ENCODE measurements at regions not wholly inside any gene's neighbourhood (a gene's known extent, or its start where the extent isn't known, plus 50 kb on each side); places are given as distances from the start of the nearest gene placed in this dataset.

DNA sequence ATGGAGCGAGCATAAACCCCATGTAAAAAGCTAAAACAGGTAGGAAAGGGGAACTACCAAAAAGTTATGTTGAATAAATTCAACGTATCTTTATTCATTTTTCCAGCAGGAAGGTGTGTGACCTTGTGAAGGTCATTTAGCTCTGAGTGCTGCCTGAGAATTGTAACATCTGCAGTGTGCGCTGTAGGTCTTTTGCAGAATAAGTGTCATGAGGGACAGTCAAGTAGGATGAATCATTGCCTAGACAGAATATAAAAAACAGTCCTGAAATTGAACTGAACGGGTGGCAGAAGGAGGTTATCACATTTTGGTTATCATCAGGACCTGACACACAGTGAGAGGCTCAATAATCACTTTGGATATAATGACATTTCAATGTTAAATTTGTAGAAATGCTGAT lies 334.8 kb upstream of the NOVA1 start:
- no peak for DNase-seq

DNA sequence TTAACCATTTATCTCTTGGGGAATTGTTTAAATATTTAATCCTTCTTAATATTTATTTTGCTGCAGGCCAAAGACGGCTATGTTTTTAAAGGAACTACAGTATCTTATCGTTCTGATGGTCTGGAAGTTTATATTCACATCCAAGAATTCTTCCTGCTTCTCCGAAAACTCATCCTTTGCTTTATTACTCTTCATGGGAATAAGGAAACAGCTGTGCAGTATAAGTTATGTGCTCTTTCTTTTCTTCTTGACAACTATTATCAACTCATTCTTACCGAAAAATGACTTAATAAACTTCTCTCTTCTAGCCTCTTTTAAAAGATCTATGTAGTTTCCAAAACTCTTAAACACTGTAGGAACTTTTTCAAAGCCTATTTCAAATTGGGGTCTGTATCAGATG lies 335.6 kb upstream of the NOVA1 start:
- no peak for DNase-seq

DNA sequence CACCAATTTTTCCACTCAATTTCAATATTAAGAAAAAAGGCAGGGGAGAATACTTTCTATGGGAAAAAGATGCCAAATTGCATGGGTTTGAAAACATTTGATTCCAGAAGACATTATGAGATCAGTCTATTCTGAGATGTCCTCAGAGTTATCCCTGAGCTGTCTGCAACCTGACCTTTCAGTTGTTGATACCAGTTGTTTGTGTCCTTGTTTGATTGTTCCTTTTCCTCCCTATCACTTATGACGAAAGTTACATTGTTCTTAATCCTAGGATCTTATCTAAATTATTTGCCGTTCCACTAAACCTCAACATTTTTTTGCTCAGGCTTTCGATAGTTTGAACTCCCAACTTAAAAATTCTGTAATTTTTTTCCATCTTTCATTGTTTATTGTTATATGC lies 336.3 kb upstream of the NOVA1 start:
- DNase-seq = no peak

DNA sequence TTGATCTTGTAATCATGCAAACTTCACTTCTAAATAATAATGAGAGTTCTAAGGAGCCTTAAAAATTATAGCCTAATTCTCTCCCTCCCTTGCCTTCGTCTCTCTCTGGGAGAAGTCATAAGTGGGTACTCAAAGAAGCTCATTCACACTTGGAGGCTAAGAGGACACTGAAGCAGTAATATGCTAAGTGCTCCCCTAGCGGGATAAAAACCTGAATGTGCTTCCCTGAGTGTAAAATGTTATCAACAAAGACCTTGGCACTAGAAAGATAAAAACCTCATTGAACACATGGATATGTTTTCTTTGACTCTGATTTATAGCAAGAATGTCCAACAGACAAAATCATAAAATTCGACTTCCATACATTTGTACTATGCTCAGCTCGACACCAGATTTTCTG lies 337.9 kb upstream of the NOVA1 start:
- no peak for DNase-seq

DNA sequence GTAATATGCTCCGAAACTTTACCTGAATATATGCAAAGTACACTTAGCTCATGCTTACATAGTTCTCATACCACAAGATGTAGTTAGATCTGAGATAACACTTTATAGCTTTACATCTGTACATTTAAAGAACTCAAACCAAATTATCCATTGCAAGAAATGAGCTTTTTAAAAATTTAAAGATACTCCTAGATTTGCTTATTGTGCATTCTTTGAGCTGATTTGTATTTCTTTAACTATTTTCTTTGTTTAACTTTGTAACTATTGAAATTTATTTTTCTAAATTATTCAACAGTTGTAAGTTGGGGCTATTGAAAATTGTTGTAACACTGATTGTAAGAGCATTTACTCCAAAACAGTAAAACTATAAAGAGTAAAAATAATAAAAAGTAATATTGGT lies 340.2 kb upstream of the NOVA1 start:
- no peak for DNase-seq

DNA sequence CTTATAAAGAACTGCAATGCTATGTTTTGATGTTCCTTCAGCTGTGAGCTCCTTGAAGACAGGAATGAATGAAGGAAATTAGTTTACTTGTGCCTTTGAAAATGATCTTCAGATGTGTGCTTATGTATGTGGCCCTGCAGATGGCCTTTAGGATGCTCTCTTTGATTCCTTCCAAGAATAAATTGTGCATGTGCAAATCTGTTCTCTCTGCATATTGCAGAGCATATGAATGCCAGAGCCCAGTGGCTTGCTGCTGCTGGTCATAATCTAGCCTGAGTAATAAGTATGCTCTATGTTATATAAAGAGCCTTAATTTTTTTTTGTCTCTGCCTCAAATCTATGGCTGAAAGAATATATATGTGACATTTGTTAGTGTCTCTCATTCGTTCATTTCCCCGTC lies 341.9 kb upstream of the NOVA1 start:
- no peak for DNase-seq

DNA sequence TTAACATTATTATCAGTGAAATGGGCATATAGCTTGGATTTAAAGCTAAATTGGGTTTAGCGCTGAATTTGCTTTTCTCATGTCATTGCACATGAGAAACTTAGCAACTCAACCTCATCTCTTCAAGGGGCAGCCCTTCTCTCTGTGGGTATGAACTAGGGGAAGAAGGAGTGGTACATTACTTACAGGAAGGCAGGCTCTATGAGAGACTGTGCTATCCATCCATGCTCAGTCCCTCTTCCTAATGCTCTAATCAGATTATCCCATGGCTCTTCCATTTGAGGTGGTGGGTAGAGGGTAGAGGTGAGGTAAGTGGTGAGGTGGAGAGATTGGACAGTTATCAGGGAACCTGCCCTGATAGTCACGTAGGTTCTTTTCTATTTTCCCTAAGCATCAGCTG lies 343.7 kb upstream of the NOVA1 start:
- no peak for DNase-seq

DNA sequence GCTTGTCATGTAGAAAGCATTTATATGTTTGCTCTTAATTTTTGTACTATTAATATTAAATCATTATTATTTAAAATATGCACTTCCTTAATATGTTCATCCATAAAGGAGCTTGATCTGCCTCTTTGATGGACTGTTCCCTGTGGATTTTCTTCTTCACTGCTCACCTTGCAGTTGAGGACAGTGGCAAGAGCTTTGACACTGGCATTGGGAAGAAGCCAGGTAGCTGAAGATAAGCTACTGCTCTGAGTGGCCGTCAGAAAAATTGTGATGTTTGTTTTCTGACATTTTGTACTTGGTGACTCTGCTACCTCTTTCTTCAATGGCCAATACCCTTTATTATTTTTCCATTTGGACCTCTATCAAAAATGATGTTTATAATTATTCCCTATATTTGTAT lies 349.4 kb upstream of the NOVA1 start:
- no peak for DNase-seq

DNA sequence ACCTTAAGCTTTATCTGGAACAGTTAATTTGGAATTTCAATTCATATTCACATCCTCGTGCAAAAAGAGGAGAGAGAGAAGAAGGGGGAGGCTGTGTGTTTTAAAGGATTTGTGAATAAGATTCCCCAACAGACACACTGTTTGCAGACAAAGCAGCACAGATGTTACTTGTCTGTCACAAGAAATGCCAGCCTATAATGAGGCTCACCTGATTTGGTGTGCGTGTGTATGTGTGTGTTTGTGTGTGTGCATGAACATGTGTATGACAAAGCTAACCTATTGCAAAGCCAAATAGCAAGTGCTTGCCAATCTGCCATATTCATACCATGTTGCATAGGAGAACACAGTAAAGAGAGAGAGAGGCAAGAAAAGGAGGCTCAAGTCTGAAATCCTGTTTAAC lies 361.6 kb upstream of the NOVA1 start:
- DNase-seq = no peak

DNA sequence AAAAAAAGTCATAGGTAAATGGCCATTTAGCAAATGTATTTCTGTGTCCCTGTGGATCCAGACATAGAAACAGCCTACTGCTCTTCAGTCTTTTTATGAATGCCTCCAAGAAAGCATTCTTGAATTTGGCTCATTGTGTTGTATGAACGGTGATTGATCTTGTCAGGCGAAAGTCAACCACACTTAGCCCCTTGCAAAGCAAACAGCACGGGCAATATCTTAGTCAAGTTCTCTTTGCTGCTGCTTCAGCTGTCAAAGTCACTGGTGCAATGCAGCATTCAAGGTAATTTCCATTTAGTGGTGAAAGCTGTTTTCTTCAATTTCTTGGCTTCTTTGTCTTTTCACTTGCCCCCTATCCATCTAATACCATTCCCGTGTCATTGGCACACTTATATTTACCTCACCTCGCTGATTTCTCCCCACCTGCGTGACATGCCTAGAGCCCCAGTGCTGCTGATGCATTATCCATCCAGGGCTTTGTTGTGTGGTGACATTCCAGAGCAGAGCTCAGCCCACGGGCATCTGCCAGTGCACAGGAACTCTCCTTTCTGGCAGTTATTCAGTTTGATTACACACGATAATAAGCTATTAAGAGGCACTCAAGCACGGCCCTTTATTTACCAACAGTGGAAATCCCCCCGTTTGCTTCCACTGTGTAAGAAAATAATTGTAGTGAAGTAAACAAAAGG lies 362.3 kb upstream of the NOVA1 start:
- peak; percentile 38 for DNase-seq

DNA sequence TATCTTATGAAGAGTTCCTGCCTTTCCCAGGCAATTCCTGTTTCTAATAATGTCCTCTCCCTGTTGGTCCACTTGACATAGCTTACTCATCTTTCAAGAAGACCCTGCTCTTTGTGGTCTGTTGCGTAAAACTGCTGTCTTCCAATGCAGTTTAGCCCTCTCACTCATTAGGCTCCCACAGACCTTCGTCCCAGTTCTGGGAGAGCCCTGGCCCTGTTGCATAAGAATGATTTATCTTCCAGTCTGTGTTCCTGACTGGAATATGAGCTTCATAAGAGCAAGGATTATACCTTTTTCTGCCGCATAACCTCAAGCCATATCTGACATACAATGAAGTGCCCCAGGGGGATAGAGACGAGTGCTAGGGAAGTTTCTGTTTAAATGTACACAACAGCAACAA lies 365.9 kb upstream of the NOVA1 start:
- DNase-seq = no peak

DNA sequence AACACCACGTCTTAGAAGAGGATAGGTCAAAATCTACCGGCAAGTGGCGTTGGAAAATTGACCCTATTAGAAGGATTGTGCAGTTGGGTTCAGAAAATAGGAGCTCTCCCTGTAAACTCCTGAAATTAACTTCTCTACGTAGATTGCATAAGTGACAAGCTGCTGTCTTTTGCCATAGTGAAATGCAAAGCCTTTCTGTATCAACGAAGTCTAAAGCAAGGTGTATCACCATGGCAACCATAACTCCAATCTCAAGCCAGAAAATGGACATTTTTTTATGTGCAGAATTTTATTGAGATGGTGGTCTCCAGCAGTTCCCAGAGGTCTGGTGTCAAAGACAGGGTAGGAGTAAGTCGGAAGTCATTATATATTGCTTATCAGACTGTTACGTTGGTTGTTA lies 367.7 kb upstream of the NOVA1 start:
- DNase-seq = no peak

DNA sequence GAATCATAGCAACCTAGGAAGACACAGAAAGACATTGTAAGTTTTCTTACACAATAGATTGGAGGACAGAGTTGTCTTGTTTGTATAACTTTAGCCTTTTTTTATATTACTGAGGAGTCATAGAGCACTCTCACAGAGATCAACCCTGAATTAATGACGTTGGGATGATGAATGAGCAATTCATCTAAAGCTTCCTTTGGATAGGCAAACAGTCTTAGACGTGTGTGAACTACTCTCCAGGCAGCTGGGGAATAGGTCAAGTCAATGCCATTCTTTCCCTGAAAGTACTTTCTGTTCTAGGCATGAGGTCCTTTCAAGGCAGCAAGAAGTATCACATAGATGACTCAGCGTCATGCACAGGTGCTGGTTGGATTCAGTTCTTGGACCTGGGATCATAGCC lies 369.1 kb upstream of the NOVA1 start:
- no peak for DNase-seq

DNA sequence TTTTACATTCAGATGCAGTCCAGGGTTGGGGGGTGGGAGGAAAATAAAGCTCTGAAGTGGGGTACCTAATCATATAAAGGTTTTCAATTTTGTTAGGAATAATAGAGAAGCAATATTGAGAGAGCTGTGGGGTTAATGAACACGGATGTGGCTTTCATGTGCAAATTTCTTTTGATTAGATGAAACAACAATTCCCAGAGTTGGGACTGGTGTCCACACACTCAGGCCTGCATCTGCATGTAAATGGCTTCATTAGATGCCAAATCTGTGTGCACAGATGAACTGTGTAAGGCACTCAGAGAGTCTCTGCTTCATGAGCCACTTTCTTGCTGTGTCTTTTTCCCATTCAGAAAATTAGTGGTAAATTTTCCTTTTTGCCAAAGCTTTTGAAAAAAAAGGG lies 377.1 kb upstream of the NOVA1 start:
- DNase-seq = no peak

DNA sequence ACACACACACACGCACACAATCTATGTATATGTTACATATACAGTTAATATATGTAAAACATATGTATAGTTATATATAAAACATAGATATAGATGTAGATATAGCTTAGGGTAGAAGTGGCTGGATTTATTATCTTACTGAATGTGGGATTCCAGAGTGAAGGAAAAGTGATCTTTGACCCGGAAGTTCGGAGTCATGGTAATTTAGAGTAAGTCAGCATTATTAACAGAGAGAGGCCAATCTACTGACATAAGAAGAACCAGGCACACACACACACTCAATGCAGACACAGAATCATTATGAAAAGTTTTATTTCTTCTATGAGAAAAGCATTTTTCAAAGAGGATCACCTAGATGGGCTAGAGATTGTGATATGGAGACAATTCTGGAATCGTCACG lies 384.2 kb upstream of the NOVA1 start:
- no peak for DNase-seq

DNA sequence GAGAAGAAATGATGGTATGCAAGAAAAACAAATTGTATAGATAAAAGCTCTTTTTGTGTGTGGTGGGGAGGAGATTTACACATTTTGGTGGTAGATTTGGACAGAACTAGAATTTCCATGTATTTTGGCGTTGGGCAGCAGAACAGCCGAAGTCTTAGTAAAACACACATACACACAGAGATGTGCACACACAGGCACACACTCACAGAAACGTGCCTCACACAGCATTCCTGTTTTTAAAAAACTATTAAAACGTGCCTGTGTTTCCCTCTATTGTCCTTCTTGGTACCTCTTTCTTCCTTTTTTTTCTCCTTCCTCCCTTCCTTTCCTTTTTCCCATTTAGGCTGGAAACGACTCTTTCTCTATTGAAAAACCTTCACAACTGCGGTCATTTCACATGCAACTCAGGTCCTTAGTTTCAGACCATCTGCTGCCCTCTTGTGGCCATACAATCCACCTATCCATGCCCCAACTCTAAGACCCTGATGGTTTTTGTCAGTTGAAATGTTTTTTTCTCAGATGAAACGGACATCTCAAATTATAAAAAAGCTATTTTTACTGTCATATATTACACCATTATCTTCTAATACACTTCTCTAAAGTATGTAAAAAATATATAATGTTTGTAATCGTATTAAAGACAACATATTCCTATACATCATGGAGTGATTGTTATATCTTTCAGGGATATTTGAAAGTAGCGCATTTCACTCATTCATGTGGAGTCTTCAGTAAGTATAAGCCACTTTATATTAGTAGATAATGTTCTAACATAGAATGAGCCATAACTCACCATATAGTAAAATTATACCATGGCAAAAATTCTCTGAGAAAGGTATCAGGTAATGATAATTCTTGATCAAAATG lies 386.7 kb upstream of the NOVA1 start:
- peak; percentile 88 for DNase-seq

DNA sequence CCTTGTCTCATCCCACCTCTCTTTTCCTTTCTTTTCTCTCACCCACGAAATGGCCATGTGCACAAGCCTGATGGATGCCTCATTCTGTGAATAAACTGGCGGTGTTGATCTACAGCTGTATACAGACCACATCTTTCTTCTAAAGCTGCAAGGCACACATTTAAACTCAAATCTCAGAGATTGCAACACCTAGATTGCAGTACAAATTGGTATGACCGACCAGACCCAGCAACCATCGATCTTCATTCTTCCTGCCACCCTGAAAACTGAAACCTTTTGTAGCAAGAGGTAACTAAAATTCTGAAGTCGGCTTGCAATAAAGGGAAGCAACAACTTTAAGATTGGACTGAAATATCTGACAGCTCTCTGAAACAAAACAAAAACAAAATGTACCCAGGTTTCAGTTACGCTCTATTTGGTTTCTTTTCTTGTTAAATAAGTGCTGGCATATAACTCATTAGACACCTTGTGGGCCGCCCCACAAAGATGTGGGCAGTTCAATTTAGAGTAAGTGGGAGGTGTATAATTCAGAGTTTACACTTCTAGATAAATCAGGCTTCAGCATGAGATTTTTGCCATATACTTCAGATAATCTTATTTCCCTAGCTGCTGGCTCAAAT lies 390.0 kb upstream of the NOVA1 start:
- no peak for DNase-seq

DNA sequence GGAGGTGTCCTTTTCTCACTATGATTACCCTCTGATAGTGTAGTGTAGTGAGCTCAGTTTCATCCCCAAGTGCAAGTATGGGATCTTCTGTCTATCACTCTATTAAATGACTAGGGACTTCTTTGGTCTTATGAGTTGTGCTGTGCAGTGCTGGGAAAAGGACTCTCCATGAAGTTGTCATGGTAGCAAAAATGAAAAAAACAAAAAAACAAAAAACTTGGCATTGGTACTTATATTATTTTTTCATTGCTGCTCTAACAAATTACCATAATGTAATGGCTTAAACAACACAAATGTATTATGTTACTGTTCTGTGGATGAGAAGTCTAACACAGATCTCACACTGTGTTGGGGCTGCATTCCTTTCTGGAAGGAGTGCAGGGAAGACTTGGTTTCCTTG lies 393.1 kb upstream of the NOVA1 start:
- DNase-seq = no peak

DNA sequence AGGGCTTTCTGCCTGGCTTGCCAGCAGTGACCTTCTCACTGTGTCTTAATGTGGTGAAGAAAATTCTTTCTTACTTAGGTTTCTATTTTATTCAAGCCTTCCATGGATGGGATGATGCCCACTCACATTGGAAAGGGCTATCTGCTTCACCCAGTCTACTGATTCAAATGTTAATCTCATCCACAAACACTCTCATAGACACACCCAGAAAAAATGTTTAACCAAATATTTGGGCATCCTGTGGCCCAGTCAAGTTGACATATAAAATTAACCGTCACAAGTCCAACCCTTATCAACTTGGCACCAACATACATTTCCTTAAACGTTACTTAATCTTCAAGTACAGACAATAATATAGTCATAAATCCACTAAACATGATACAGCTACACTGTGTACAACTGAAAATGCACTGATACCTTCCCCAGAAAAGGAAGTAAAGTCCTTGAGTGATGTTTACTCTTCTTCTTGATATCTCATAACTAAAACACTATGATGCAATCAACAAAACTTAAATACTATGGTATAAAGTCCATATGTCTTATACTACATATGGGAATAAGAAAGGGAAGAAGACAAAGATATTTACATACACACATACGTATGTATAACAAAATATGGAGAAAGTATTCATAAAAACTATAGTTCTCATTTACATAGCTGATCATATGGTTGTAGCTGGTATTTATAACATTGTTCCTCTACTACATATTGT lies 394.7 kb upstream of the NOVA1 start:
- no peak for DNase-seq

DNA sequence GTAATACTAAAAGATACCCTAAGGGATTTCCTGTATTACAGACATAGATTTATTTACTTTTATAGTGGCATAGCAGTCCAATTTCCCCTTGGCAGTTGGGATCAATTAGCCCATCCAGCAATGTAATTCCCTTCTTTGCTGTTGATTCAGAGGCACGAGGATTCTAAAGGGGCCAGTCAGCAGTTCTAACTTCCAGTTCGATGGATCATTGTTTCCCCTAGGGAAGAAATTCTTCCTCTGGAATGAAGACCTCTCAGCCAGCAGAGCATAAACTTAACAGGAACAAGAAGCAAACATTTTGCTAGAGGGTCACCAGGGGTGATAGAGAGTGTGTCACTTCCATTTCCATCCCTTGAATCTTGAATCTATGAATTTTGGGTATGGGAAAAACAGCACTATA lies 395.7 kb upstream of the NOVA1 start:
- DNase-seq = peak; percentile 53

DNA sequence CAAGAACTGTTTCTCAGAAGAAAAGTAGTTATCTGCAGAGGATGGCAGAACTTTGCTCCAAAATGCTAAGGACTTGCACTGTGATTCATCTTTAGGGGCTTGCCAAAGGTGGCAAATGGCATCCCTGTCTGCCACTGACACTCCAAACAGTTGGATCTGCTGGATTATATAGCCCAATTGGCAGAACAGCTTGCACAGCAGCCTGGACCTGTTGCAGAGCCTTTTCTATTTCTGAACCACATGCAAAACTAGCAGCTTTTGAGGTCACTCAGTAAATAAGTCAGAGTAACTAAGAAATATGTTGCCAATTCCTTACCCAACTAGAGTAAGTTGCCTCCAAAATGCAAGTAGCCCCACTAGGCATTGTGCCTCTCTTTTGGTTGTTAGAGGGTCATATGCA lies 397.5 kb upstream of the NOVA1 start:
- no peak for DNase-seq

DNA sequence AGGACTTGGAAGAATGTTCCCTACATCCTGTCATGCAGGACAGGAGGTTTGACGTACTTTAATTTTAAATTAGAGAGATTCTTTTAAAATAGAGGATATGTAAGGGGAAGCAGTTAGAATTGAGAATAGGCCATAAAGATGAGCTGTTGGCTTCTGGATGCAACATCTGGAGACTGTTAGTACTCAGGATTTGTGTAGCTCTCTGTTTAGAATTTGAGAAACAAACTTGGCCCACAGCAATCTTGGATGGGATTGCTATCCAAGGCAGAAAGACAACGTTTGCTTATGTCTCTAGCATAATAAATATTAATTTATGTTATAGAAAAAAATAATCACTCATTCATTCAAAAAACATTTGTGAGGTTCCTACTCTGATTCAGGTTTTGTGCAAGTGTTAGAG lies 398.4 kb upstream of the NOVA1 start:
- peak; percentile 51 for DNase-seq

DNA sequence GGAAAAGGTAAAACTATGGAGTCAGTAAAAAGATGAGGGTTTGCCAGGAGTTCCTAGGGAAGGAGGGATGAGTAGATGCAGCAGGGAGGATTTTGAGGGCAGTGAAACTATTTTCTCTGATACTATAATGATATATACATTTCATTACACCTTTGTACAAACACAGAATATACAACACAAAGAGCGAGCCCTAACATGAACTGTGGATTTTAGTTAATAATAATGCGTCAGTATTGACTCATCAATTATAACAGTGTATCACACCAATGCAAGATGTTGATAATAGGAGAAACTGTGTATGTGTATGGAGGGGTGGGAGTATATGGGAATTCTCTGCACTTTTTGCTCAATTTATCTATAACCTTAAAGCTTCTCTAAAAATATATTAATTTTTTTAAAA lies 404.3 kb upstream of the NOVA1 start:
- DNase-seq = no peak

DNA sequence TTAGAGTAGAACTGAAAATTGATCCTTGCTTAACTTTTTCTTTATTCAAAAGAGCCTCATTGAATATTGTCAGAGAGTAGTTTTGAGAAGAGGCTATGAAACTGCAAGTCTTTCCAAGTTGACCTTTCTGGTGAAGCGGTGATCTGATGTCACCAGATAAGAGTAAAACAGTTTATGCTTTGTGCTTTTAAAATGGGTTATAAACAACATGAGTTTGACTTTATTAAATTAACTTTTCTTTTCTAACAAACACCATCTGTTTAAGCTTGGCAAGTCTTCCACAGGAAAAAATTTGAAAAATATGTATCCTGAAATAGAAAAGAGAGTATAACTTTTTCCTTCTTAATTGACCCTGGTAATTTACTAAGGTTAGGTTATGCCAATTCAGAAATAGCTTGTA lies 408.7 kb upstream of the NOVA1 start:
- no peak for DNase-seq

Data from eye (tissue), 1 donor.